Right lobe of liver (tissue), 4 donors: ENCODE measurements at regions not wholly inside any gene's neighbourhood (a gene's known extent, or its start where the extent isn't known, plus 50 kb on each side); places are given as distances from the start of the nearest gene placed in this dataset.

Source experiments
- POLR2A ChIP-seq: fragments of 450-650 bp; IDR thresholded peaks from one replicate; pipeline ENCODE4 v1.6.1; 2017; ENCODE audit warnings: antibody characterized with exemption, mild to moderate bottlenecking
- TF ChIP-seq, protein P1 (sequence below), 4 donors: fragments of 200-600 bp in 3 of 4; fragments of 450-650 bp in 1 of 4; IDR thresholded peaks; one replicate each; pipeline versions ENCODE4 v1.5.1 to v1.8.0; 2016 to 2022; ENCODE audit warnings: antibody characterized with exemption in 4 of 4, mild to moderate bottlenecking in 2 of 4
- donor health status: DM: no; HTN: no; CAD: no.
- donor health status: DM: no; HTN: no; CAD: no.
- donor health status: DM: no; HTN: yes; CAD: no.

- TF ChIP-seq, protein P1, sequence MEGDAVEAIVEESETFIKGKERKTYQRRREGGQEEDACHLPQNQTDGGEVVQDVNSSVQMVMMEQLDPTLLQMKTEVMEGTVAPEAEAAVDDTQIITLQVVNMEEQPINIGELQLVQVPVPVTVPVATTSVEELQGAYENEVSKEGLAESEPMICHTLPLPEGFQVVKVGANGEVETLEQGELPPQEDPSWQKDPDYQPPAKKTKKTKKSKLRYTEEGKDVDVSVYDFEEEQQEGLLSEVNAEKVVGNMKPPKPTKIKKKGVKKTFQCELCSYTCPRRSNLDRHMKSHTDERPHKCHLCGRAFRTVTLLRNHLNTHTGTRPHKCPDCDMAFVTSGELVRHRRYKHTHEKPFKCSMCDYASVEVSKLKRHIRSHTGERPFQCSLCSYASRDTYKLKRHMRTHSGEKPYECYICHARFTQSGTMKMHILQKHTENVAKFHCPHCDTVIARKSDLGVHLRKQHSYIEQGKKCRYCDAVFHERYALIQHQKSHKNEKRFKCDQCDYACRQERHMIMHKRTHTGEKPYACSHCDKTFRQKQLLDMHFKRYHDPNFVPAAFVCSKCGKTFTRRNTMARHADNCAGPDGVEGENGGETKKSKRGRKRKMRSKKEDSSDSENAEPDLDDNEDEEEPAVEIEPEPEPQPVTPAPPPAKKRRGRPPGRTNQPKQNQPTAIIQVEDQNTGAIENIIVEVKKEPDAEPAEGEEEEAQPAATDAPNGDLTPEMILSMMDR (IDR thresholded peaks at IDR 0.05): no peak
- no peak for TF ChIP-seq POLR2A
Measured at GRCh38 chr10:43808136-43808535, 159.5 kb upstream of the ZNF32 start.
